GM21619 (cell line): ENCODE measurements at regions not wholly inside any gene's neighbourhood (a gene's known extent, or its start where the extent isn't known, plus 50 kb on each side); places are given as distances from the start of the nearest gene placed in this dataset.
"Not testable (repeated sequence)": the region's sequence is repeated elsewhere in the genome, so short reads cannot be mapped to it uniquely, and the experiment has no call there.

Source experiments
- ATAC-seq: cut with Tn5 transposase; IDR thresholded peaks from one replicate; pipeline ENCODE4 v1.9.1; 2021; ENCODE audit not compliant: unreplicated experiment

DNA sequence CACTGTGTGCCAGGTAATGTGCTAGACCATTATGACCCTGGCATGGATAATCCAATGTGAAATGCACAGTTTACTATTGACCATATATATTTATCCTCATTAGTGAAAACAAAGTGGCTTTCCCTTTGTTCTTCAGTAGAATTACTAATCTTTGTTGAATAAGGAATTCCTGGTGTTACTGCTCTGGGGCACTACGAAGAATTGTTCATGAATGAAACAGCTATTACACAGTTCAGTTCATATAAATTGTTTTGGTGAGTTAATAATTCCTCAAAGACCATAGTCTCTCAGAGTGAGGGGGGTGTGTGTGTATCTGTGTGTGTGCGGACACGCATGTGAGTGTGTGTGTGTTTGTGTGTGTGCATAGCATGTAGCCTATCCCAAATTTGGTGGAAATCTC, 668.0 kb upstream of the MBL2 start:
- no peak for ATAC-seq

GRCh38 chr10:53439075-53439474, 666.5 kb upstream of the MBL2 start:
- ATAC-seq: not testable (repeated sequence)

DNA sequence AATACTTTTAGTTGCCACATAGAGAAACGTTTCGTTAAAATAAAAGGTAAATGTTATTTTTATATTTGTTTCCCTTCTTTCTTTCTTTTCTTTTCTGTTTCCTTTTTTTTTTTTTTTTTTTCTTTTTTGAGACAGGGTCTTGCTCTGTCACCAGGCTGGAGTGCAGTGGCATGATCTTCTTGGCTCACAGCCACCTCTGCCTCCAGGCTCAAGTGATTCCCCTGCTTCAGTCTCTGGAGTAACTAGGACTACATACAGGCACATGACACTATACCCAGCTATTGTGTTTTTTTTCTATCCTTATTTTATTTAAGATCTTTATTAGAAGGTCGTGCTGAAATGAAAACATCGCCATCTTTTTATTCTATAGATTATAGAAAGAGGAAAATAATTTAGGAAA, 661.8 kb upstream of the MBL2 start:
- no peak for ATAC-seq

- ATAC-seq: no peak
These were observed 659.5 kb upstream of the MBL2 start for GRCh38 chr10:53432035-53432434.

GRCh38 chr10:53430974-53431373, 658.4 kb upstream of the MBL2 start:
- ATAC-seq: no peak

- ATAC-seq: no peak
These were observed 657.7 kb upstream of the MBL2 start for GRCh38 chr10:53430127-53430891.

- ATAC-seq: no peak
These were observed 649.8 kb upstream of the MBL2 start for GRCh38 chr10:53422223-53422888.

GRCh38 chr10:53412651-53413050, 640.1 kb upstream of the MBL2 start:
- ATAC-seq: no peak

DNA sequence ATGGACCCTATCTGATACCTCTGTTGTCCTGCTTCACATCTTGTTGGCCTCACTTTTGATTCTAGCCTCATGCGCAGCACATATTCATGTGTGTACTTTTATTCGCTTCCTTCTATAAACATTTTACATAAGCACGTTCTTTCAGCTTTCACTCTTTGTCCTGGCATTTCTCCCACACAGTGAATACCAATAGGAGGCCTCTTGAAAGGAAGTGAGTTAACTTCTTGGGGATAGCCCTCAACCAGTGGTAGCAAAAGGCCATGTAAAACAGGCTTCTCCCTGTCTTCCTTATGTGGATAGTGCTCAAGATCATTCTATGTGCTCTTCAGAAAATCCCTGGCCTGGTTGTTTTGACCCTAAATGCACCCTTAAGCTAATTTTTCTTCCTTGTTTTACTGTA, 633.9 kb upstream of the MBL2 start:
- ATAC-seq: no peak

DNA sequence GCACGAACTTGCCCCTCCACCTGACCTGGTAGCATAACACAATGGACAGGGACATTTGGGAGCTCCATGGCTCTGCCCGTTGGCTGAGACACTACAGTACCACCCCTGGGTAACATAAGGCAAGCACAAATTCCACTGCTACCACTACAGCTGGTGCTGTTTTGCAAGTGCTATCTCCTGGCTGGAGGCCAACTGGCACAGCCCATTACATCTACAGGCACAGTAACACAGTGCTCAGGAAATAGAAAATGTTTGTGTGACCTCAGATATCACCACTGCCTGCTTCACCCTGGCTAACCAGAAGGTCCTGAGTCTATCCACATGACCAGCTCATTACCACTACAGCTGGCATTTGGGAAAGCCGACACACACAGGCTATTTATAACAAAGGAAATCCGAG, 631.1 kb upstream of the MBL2 start:
- ATAC-seq: no peak

DNA sequence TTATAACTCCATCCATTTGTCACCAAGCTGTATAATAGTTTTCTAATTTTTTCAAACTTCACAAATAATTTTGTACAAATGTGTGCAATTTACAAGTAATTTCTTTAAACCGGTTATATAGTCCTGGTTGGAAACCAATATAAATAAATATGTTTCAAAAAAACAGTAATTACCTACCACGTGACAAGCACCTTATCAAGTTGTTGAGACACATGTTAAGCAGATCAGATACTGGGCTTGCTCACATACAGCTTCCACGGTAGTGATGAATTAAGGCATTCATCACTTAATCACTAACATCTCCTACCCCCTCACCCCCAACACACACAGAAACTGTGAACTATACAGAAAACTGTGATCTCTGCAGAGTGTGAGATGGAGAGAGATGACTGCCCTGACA, 630.0 kb upstream of the MBL2 start:
- no peak for ATAC-seq

DNA sequence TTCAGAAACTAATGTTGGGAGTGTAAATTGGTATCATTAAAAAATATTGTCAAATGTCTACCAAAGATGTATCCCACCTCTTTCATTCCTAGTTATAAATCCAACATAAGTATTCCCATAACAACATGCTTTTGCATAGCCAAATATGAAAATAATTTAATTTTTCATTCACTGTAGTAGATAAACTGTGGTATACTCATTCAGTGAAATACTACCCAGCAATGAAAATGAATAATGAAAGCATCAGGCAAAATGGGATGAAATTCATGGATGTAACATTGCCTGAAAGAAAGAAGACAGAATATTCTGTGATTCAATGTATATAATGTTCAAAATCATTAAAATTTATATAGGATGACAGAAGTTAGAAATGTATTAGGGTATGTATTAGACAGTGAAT, 629.0 kb upstream of the MBL2 start:
- ATAC-seq: no peak

GRCh38 chr10:53396876-53397275, 624.3 kb upstream of the MBL2 start:
- ATAC-seq: no peak

DNA sequence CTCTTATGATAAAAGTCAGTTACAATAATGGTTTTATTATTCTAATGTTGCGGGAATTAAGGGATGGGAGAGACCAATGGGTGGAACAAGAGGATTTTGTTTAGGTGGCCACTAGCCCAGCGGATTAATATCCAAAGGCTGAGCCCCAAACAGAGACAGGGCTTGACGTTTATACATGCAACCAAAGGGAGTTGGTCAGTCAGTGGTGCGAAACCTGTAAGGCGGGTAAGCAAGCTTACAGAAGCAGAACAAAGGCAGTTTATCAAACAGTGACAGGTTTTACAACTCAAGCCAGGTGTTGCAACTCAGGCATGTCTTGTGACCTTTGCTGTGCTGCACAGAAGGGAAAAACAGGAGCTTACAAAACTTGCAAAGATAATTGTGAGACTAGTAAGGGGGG, 622.9 kb upstream of the MBL2 start:
- ATAC-seq: no peak

DNA sequence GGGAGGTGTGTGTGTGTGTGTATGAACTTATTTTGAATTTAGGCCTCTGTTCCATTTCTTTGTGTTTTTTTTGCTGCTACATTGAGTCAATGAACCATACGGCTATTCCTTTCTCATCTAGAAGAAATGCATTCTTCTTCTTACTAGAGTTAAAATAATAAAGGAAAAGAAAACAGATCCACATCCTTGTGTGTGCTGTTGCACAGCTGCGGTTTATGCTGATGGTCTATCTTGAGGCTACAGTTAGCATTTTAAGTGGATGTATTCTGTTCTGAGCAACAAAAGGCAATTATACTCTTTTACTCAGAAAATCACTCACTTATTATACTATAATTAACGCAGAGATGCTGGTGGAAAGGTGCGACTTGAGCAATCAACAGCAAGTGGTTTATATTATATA, 615.0 kb upstream of the MBL2 start:
- no peak for ATAC-seq

GRCh38 chr10:53382543-53382942, 610.0 kb upstream of the MBL2 start:
- no peak for ATAC-seq

GRCh38 chr10:53379956-53380355, 607.4 kb upstream of the MBL2 start:
- ATAC-seq: no peak

DNA sequence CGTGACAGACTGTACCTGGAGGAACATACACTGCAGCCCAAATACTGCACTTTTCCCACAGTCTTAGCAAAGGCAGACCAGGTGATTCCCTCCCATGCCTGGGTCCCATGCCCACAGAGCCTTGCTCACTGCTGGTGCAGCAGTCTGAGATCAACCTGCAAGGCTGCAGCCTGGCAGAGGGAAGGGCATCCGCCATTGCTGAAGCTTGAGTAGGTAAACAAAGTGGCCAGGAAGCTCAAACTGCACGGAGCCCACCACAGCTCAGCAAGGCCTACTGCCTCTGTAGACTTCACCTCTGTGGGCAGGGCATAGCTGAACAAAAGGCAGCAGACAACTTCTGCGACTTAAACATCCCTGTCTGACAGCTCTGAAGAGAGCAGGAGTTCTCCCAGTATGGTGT, 597.8 kb upstream of the MBL2 start:
- no peak for ATAC-seq

- ATAC-seq: no peak
These were observed 589.4 kb upstream of the MBL2 start for GRCh38 chr10:53361936-53362335.

DNA sequence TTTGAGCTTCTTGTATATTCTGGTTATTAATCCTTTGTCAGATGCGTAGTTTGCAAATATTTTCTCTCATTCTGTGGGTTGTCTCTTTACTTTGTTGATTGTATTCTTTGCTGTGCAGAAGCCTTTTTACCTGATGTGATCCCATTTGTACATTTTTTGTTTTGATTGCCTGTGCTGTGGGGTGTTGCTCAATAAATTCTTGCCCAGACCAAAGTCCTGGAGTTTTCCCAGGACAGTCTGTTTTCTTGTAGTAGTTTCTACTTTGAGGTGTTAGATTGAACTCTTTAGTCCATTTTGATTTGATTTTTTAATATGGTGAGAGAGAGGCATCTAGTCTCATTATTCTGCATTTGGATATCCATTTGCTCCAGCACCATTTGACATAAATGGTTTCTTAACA, 588.7 kb upstream of the MBL2 start:
- no peak for ATAC-seq

- not testable (repeated sequence) for ATAC-seq
These were observed 586.4 kb upstream of the MBL2 start for GRCh38 chr10:53358978-53359377.

- no peak for ATAC-seq
These were observed 586.0 kb upstream of the MBL2 start for GRCh38 chr10:53358536-53358935.

GRCh38 chr10:53357587-53357986, 585.0 kb upstream of the MBL2 start:
- no peak for ATAC-seq
